Activated CD8-positive, alpha-beta T cell treated with anti-CD3 and anti-CD28 coated beads for 36 hours (primary cell): ENCODE measurements at regions not wholly inside any gene's neighbourhood (a gene's known extent, or its start where the extent isn't known, plus 50 kb on each side); places are given as distances from the start of the nearest gene placed in this dataset.

Experiments used
- ATAC-seq: fragments of 200-7000 bp; cut with Tn5 transposase; one replicate; pipeline ENCODE4 v1.10.0; 2021; ENCODE audit warnings: mild to moderate bottlenecking, moderate library complexity
- CTCF ChIA-PET: fragments of 350-600 bp; sonication (Branson Sonifier 250); formaldehyde crosslinking; loops from one replicate; lab custom pipeline; 2021; ENCODE audit warnings: antibody characterized with exemption; lab: Charles Lee
- POLR2A ChIA-PET: fragments of 350-600 bp; sonication (Branson Sonifier 250); formaldehyde crosslinking; loops from one replicate; lab custom pipeline; 2021; ENCODE audit warnings: antibody characterized with exemption; lab: Charles Lee
- DNase-seq: peaks from one replicate; pipeline ENCODE4 v3.0.0-alpha.2; 2020
- H3K27ac Mint-ChIP-seq: one replicate; pipeline ENCODE4 v1.8.0; 2021; ENCODE audit warnings: mild to moderate bottlenecking, mixed read lengths
- H3K27me3 Mint-ChIP-seq: one replicate; pipeline ENCODE4 v1.8.0; 2021; ENCODE audit warnings: mixed read lengths
- H3K36me3 Mint-ChIP-seq: one replicate; pipeline ENCODE4 v1.8.0; 2021; ENCODE audit warnings: low read depth, mixed read lengths
- H3K4me1 Mint-ChIP-seq: one replicate; pipeline ENCODE4 v1.8.0; 2021; ENCODE audit warnings: low read depth, mixed read lengths
- H3K4me3 Mint-ChIP-seq: one replicate; pipeline ENCODE4 v1.8.0; 2021; ENCODE audit warnings: mild to moderate bottlenecking, moderate library complexity, mixed read lengths
- H3K9me3 Mint-ChIP-seq: one replicate; pipeline ENCODE4 v1.8.0; 2021; ENCODE audit warnings: mixed read lengths
- CTCF ChIP-seq: fragments of 200-600 bp; IDR thresholded peaks from one replicate; pipeline ENCODE4 v1.8.0; 2022; ENCODE audit warnings: antibody characterized with exemption, mild to moderate bottlenecking
- intact Hi-C: fragments of 100-400 bp; cut with micrococcal nuclease; formaldehyde crosslinking; loops from one replicate; pipeline ENCODE4 v1.10.0; 2022

GRCh38 chr3:167166594-167167253, 213.4 kb downstream of the ZBBX start:
- Mint-ChIP-seq H3K4me3 (no peak overlapping the region), H3K4me1 (no peaks in the 10 kb centered on the region), H3K27ac (no peak overlapping the region), H3K9me3 (no peaks in the 10 kb centered on the region), H3K36me3 (no peaks in the 10 kb centered on the region), H3K27me3 (no peaks in the 10 kb centered on the region)
- ChIA-PET POLR2A (no interaction called here), CTCF (no interaction called here)
- no peak for DNase-seq
- no peak for TF ChIP-seq CTCF
- ATAC-seq = no peak
- intact Hi-C loops = no loop called here

GRCh38 chr3:167166012-167166411, 214.1 kb downstream of the ZBBX start:
- no peaks in the 10 kb centered on the region for H3K9me3 Mint-ChIP-seq
- no peaks in the 10 kb centered on the region for H3K36me3 Mint-ChIP-seq
- no peak overlapping the region for H3K27ac Mint-ChIP-seq
- DNase-seq (no peak), ATAC-seq (no peak)
- H3K4me1 Mint-ChIP-seq = no peaks in the 10 kb centered on the region
- CTCF ChIA-PET = no interaction called here
- no peaks in the 10 kb centered on the region for H3K27me3 Mint-ChIP-seq
- no peak overlapping the region for H3K4me3 Mint-ChIP-seq
- POLR2A ChIA-PET = no interaction called here
- TF ChIP-seq CTCF = no peak
- intact Hi-C loops = no loop called here

DNA sequence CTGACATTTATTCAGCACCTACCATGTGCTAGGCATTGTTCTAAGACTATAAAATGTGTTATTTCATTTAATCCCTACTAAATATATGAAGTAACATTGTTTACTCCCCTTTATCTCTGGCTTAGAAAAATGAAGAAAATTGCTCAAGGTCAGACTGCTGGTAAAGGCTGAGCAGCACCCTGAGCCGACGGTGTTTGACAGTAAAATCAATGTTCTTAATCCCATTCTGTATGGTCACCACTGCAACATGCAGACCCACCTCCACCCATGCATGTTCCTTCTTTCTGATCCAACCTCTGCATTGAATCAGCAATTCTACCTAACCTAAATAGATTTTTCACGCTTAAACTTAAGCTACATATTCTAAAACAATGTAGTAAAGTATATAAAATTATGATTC, 216.5 kb downstream of the ZBBX start:
- H3K27ac Mint-ChIP-seq = no peak overlapping the region
- ATAC-seq = no peak
- no peak overlapping the region for H3K4me3 Mint-ChIP-seq
- no peaks in the 10 kb centered on the region for H3K4me1 Mint-ChIP-seq
- no peak for DNase-seq
- H3K36me3 Mint-ChIP-seq = no peaks in the 10 kb centered on the region
- intact Hi-C loops = no loop called here
- peaks cover 2% of the 10 kb centered on the region for H3K9me3 Mint-ChIP-seq
- no peaks in the 10 kb centered on the region for H3K27me3 Mint-ChIP-seq
- TF ChIP-seq CTCF = no peak
- ChIA-PET POLR2A (no interaction called here), CTCF (no interaction called here)

- Mint-ChIP-seq H3K27ac (no peak overlapping the region), H3K4me1 (no peaks in the 10 kb centered on the region), H3K27me3 (no peaks in the 10 kb centered on the region), H3K36me3 (no peaks in the 10 kb centered on the region), H3K9me3 (peaks cover 2% of the 10 kb centered on the region), H3K4me3 (no peak overlapping the region)
- DNase-seq (no peak), ATAC-seq (no peak)
- CTCF ChIA-PET = no interaction called here
- POLR2A ChIA-PET = no interaction called here
- TF ChIP-seq CTCF = no peak
- intact Hi-C loops = no loop called here
Observed at GRCh38 chr3:167162083-167162482, 218.0 kb downstream of the ZBBX start.

GRCh38 chr3:167160781-167161180, 219.3 kb downstream of the ZBBX start:
- ChIA-PET CTCF (no interaction called here), POLR2A (no interaction called here)
- TF ChIP-seq CTCF = no peak
- Mint-ChIP-seq H3K9me3 (peaks cover 7% of the 10 kb centered on the region), H3K4me1 (no peaks in the 10 kb centered on the region), H3K27ac (no peak overlapping the region), H3K36me3 (no peaks in the 10 kb centered on the region), H3K4me3 (no peak overlapping the region), H3K27me3 (no peaks in the 10 kb centered on the region)
- ATAC-seq (no peak), DNase-seq (no peak)
- intact Hi-C loops = no loop called here
